LNCaP clone FGC (cell line): ENCODE measurements at regions not wholly inside any gene's neighbourhood (a gene's known extent, or its start where the extent isn't known, plus 50 kb on each side); places are given as distances from the start of the nearest gene placed in this dataset.

Source experiments
- DNase-seq: peaks from one replicate; pipeline ENCODE4 v3.0.0-alpha.2; 2011; ENCODE audit warnings: low read depth
- H3K4me3 ChIP-seq: 2 replicates; pipeline ENCODE4 v1.5.1; 2011; ENCODE audit warnings: mild to moderate bottlenecking, low read depth, low read length, control low read depth
- TF ChIP-seq, protein P1 (sequence below): IDR thresholded peaks from 2 replicates; pipeline ENCODE4 v1.5.1; 2012; ENCODE audit warnings: mild to moderate bottlenecking; ENCODE audit not compliant: control insufficient read depth, insufficient read depth; ENCODE audit errors: extremely low read depth

DNA sequence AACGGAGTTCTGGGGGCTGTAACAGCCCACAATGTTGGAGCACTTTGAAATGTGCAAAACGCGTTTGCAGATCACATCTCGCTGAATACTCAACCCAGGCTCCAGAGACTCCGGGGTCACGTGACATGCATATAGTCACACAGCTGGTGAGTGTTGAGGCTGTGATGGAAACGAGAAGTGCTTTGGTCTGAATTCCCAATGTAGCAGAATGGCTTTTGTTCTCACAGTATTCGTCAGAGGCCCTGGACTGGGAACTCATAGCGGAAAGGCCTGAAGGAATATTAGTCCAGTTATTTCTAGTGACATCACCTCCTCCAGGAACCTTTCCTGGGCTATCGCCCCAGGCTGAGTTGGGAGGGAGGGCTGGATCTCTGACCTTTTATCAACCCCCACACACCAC lies 95.8 kb upstream of the CRHR1 start:
- TF ChIP-seq, protein P1, sequence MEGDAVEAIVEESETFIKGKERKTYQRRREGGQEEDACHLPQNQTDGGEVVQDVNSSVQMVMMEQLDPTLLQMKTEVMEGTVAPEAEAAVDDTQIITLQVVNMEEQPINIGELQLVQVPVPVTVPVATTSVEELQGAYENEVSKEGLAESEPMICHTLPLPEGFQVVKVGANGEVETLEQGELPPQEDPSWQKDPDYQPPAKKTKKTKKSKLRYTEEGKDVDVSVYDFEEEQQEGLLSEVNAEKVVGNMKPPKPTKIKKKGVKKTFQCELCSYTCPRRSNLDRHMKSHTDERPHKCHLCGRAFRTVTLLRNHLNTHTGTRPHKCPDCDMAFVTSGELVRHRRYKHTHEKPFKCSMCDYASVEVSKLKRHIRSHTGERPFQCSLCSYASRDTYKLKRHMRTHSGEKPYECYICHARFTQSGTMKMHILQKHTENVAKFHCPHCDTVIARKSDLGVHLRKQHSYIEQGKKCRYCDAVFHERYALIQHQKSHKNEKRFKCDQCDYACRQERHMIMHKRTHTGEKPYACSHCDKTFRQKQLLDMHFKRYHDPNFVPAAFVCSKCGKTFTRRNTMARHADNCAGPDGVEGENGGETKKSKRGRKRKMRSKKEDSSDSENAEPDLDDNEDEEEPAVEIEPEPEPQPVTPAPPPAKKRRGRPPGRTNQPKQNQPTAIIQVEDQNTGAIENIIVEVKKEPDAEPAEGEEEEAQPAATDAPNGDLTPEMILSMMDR: no peak
- no peak for DNase-seq
- no peak overlapping the region for H3K4me3 ChIP-seq

DNA sequence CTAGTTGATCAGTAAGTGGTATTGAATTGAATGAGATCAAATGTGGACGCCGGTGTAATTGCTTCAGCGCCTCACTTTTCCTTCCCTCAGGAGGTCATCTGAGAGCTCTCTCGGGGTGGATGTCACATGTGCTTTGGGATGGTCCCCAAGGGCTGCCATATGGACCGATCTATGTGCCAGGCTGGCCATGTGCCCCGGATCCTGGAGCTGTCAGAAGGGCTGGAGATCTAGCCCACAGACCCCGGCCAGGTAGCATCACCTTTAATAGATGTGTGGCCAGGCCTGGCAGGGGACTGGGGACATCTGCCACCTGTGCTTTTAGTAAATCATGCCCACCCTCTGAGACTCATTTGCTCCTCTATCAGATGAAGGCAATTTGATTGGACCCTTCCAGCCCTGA lies 95.3 kb upstream of the CRHR1 start:
- TF ChIP-seq, protein P1: no peak
- H3K4me3 ChIP-seq: no peak overlapping the region
- no peak for DNase-seq

GRCh38 chr17:45689451-45689850 lies 94.7 kb upstream of the CRHR1 start:
- TF ChIP-seq, protein P1: no peak
- no peak for DNase-seq
- no peak overlapping the region for H3K4me3 ChIP-seq

GRCh38 chr17:45690625-45691275 lies 93.4 kb upstream of the CRHR1 start:
- no peak for DNase-seq
- TF ChIP-seq, protein P1: no peak
- no peak overlapping the region for H3K4me3 ChIP-seq

GRCh38 chr17:45692661-45693060 lies 91.5 kb upstream of the CRHR1 start:
- TF ChIP-seq, protein P1: no peak
- DNase-seq: no peak

GRCh38 chr17:45693792-45694191 lies 90.3 kb upstream of the CRHR1 start:
- no peak for DNase-seq
- no peak overlapping the region for H3K4me3 ChIP-seq
- TF ChIP-seq, protein P1: no peak

More at GRCh38 chr17:45692661-45693060, 91.5 kb upstream of the CRHR1 start:
- H3K4me3 ChIP-seq: no peak overlapping the region

GRCh38 chr17:45696442-45696841 lies 87.7 kb upstream of the CRHR1 start:
- H3K4me3 ChIP-seq: no peak overlapping the region

More at GRCh38 chr17:45696442-45696841, 87.7 kb upstream of the CRHR1 start:
- TF ChIP-seq, protein P1: no peak
- no peak for DNase-seq
